HepG2 (cell line): ENCODE measurements at regions not wholly inside any gene's neighbourhood (a gene's known extent, or its start where the extent isn't known, plus 50 kb on each side); places are given as distances from the start of the nearest gene placed in this dataset.
"Not testable (repeated sequence)": the region's sequence is repeated elsewhere in the genome, so short reads cannot be mapped to it uniquely, and the experiment has no call there.

ENCODE experiments used
- ATAC-seq: fragments of 200-7000 bp; cut with Tn5 transposase; 3 replicates; pipeline ENCODE4 v1.9.1; 2020; ENCODE audit warnings: mild to moderate bottlenecking, moderate library complexity
- BruUV-seq: library from RNA; stranded (reverse); fragments of 400-500 nt; replicated peaks from 2 replicates; lab custom pipeline; 2021; lab: Mats Ljungman, UMichigan
- CTCF ChIA-PET: fragments of 300-600 bp; formaldehyde crosslinking; extraction: SDS; loops from one replicate; lab custom pipeline; 2021; ENCODE audit warnings: low total read pairs, inconsistent platforms, low intra/inter-chr PET ratio; lab: Yijun Ruan, JAX
- POLR2A ChIA-PET: fragments of 350-600 bp; sonication (Branson Sonifier 250); formaldehyde crosslinking; loops from one replicate; lab custom pipeline; 2020; ENCODE audit warnings: antibody characterized with exemption, inconsistent platforms; lab: Yijun Ruan, JAX
- DNase-seq: peaks from one replicate; pipeline ENCODE4 v3.0.0-alpha.2; 2015; ENCODE audit warnings: low spot score
- FAIRE-seq: peaks from 3 replicates; lab custom pipeline; 2011; peaks lifted over from hg19 to GRCh38; lab: Jason Lieb, UNC
- H2AFZ ChIP-seq: one replicate; pipeline ENCODE4 v1.6.1; 2011; ENCODE audit warnings: low read length, inconsistent platforms
- H3K27ac ChIP-seq: fragments of 300-600 bp; 3 replicates; pipeline ENCODE4 v1.8.0; 2011; ENCODE audit warnings: mixed run types, mild to moderate bottlenecking, mixed read lengths, low read length, inconsistent platforms; ENCODE audit not compliant: insufficient read depth; ENCODE audit errors: extremely low read length
- H3K27me3 ChIP-seq, 2 experiments: fragments of 200-600 bp in 1 of 2; 2 replicates in 1 of 2; 3 replicates in 1 of 2; pipeline versions ENCODE4 v1.6.0 to v1.8.0; 2011; ENCODE audit warnings: low read length in 2 of 2, mild to moderate bottlenecking in 2 of 2, moderate library complexity in 2 of 2, inconsistent platforms in 1 of 2; ENCODE audit not compliant: insufficient read depth in 2 of 2, control insufficient read depth in 1 of 2
- H3K36me3 ChIP-seq, 2 experiments: fragments of 200-600 bp in 1 of 2; replicated peaks in 1 of 2; 2 replicates in 1 of 2; 3 replicates in 1 of 2; pipeline versions ENCODE4 v1.5.1 to v1.8.0; 2011; ENCODE audit warnings: low read length in 2 of 2, inconsistent platforms in 1 of 2; ENCODE audit not compliant: insufficient read depth in 2 of 2, control insufficient read depth in 1 of 2
- H3K4me1 ChIP-seq: 2 replicates; pipeline ENCODE4 v1.5.1; 2012; ENCODE audit warnings: low read length, inconsistent platforms; ENCODE audit not compliant: insufficient read depth
- H3K4me2 ChIP-seq: 2 replicates; pipeline ENCODE4 v1.6.0; 2011; ENCODE audit warnings: low read depth, low read length, inconsistent platforms
- H3K4me3 ChIP-seq, 3 experiments: fragments of 200-600 bp in 1 of 3; sonication (generic), shearing (Covaris generic) in 1 of 3; replicated peaks in 1 of 3; 2 replicates each; pipeline ENCODE4 v1.5.1; 2011 to 2016; ENCODE audit warnings: low read length in 3 of 3, inconsistent platforms in 2 of 3, low read depth in 2 of 3, mild to moderate bottlenecking in 2 of 3, control low read depth in 1 of 3, mixed read lengths in 1 of 3; ENCODE audit not compliant: insufficient read depth in 1 of 3
- H3K79me2 ChIP-seq: one replicate; pipeline ENCODE4 v1.6.1; 2011; ENCODE audit warnings: low read length, inconsistent platforms; ENCODE audit not compliant: insufficient read depth
- H3K9ac ChIP-seq: 2 replicates; pipeline ENCODE4 v1.6.0; 2011; ENCODE audit warnings: mild to moderate bottlenecking, low read depth, low read length, inconsistent platforms; ENCODE audit not compliant: insufficient read depth
- H3K9me3 ChIP-seq: 2 replicates; pipeline ENCODE4 v1.5.1; 2012; ENCODE audit warnings: mild to moderate bottlenecking, low read length
- H4K20me1 ChIP-seq: 2 replicates; pipeline ENCODE4 v1.6.0; 2011; ENCODE audit warnings: inconsistent platforms, mild to moderate bottlenecking, low read length, moderate library complexity; ENCODE audit not compliant: insufficient read depth
- PITX1 ChIP-seq: sonication (generic); formaldehyde crosslinking; IDR thresholded peaks from 2 replicates; pipeline ENCODE4 v1.5.1; 2020; ENCODE audit warnings: mild to moderate bottlenecking, missing genetic modification reagents
- SMAD9 ChIP-seq: sonication (generic); formaldehyde crosslinking; IDR thresholded peaks from 2 replicates; pipeline ENCODE4 v1.5.1; 2020; ENCODE audit warnings: mild to moderate bottlenecking, missing genetic modification reagents
- TBX3 ChIP-seq: fragments of 450-650 bp; IDR thresholded peaks from 2 replicates; pipeline ENCODE4 v1.6.1; 2017; ENCODE audit warnings: antibody characterized with exemption, mild to moderate bottlenecking, inconsistent platforms, borderline replicate concordance
- ZNF20 ChIP-seq: sonication (generic); formaldehyde crosslinking; IDR thresholded peaks from 2 replicates; pipeline ENCODE4 v1.4.0; 2020; ENCODE audit warnings: mild to moderate bottlenecking, moderate library complexity, missing genetic modification reagents
- WGBS: methylation state at CpG from one replicate; pipeline ENCODE4 v1.1.6; 2017; ENCODE audit warnings: low lambda C conversion rate; 5-methylcytosine and 5-hydroxymethylcytosine counted together
- in situ Hi-C: cut with HindIII; loops from 2 replicates; pipeline ENCODE4 v1.10.0; 2017; ENCODE audit warnings: low pct_unique_long_range_greater_than_20kb; ENCODE audit not compliant: extremely low pct_ligation_motif_present
- intact Hi-C: fragments of 100-400 bp; cut with micrococcal nuclease; formaldehyde crosslinking; loops from one replicate; pipeline ENCODE4 v1.10.0; 2022; ENCODE audit not compliant: unreplicated experiment
- small RNA-seq, 3 experiments: library from RNA; depleted of rRNA; stranded (forward); fragments of <200 nt; gene quantifications; one replicate each; pipeline ENCODE3, GENCODE V24; 2012; ENCODE audit warnings: low read depth in 2 of 3, low replicate concordance in 1 of 3; ENCODE audit not compliant: insufficient read length in 3 of 3, insufficient read depth in 2 of 3

- in situ Hi-C loops, intact Hi-C loops, H3K79me2 ChIP-seq, H3K9ac ChIP-seq, H3K4me1 ChIP-seq, FAIRE-seq, H3K27me3 ChIP-seq, POLR2A ChIA-PET, H3K36me3 ChIP-seq, H2AFZ ChIP-seq, BruUV-seq, H3K4me2 ChIP-seq, H3K9me3 ChIP-seq, H4K20me1 ChIP-seq, ATAC-seq, DNase-seq, CTCF ChIA-PET, H3K4me3 ChIP-seq, H3K27ac ChIP-seq: not testable (repeated sequence)
- WGBS: 51% methylated on average over 3 of the region's 3 CpGs
Observed at GRCh38 chrX:137107877-137108276, 74.1 kb upstream of the GPR101 start.

GRCh38 chrX:137101273-137101990 lies 67.6 kb upstream of the GPR101 start:
- Histone ChIP-seq H3K4me1 (no peaks in the 10 kb centered on the region), H3K9me3 (no peaks in the 10 kb centered on the region), H3K27ac (no peak overlapping the region), H3K79me2 (no peaks in the 10 kb centered on the region), H4K20me1 (no peaks in the 10 kb centered on the region), H3K9ac (no peak overlapping the region), H3K36me3 (no peaks in the 10 kb centered on the region), H3K4me2 (no peak overlapping the region), H3K27me3 (no peaks in the 10 kb centered on the region), H2AFZ (no peak overlapping the region), H3K4me3 (no peak overlapping the region)
- intact Hi-C loops: no loop called here
- ATAC-seq (no peak), DNase-seq (no peak), FAIRE-seq (no peak)
- no peak for TF ChIP-seq SMAD9 (CRISPR knock-in tag)
- no peak for TF ChIP-seq PITX1 (CRISPR knock-in tag)
- TF ChIP-seq ZNF20 (CRISPR knock-in tag): no peak
- TF ChIP-seq TBX3: no peak
- ChIA-PET POLR2A (no interaction called here), CTCF (no interaction called here)
- WGBS: 18% methylated on average over 7 of the region's 7 CpGs
- BruUV-seq: no TSS peak
- in situ Hi-C loops: no loop called here

Small RNA genes in the stretch of these regions (small RNA-seq; reads per million reads assigned to genes)
- 0 reads per million in 3 experiments for gene AL355309.1
